DMS 273 treated with DMSO at 0.1 percent for 48 hours (cell line): ENCODE measurements at regions not wholly inside any gene's neighbourhood (a gene's known extent, or its start where the extent isn't known, plus 50 kb on each side); places are given as distances from the start of the nearest gene placed in this dataset.
"Not testable (repeated sequence)": the region's sequence is repeated elsewhere in the genome, so short reads cannot be mapped to it uniquely, and the experiment has no call there.

ENCODE experiments used
- DNase-seq: peaks from one replicate; lab custom pipeline; 2025; lab: John Stamatoyannopoulos, UW

- no peak for DNase-seq
Measured at GRCh38 chr1:61028136-61028535, 54.2 kb upstream of the NFIA start.

DNA sequence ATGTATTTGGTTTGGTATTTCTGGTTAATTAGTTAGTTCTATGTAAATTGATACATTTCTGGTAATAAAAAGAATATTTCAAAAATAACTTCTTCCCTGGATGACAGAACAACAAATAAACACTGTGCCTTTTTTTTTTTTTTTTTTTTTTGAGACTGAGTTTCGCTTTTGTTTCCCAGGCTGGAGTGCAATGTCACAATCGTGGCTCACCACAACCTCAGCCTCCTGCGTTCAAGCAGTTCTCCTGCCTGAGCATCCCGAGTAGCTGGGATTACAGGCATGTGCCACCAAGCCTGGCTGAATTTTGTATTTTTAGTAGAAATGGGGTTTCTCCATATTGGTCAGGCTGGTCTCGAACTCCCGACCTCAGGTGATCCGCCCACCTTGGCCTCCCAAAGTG, 64.3 kb upstream of the NFIA start:
- DNase-seq = not testable (repeated sequence)

GRCh38 chr1:61017651-61018050, 64.7 kb upstream of the NFIA start:
- no peak for DNase-seq

DNA sequence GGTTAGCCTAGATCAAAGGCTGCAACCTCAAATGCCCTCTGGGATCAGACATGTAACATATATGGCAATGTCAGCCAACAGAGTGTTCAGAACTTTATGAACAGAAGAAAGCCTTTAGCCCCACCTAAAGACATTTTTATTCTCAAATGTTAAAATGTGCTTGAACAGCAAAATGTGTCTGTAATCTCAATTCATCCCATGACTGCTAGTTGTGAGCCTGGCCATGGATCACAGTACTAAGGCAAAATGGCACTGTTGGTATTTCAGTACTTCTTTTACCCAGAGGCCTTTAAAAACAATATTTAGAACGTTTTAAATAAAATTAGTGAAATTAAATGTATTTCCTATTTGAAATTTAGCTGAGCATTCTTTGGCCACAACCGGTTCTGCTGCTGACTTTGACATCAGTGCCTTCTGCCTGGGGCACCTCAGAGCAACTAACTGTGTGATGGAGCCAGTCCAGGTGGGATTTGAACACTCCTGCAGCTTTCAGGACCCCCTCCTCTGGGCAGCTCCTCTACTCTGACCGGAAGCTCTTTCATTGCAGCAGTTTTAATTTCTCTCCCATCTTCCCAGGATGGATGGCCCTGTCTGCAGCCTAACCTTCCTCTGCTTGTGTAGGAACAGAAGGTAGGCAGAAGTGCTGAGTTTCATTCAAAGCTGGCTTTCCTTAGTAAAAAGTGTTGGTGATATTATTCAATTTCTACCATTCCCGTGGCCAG, 68.3 kb upstream of the NFIA start:
- DNase-seq = no peak

DNA sequence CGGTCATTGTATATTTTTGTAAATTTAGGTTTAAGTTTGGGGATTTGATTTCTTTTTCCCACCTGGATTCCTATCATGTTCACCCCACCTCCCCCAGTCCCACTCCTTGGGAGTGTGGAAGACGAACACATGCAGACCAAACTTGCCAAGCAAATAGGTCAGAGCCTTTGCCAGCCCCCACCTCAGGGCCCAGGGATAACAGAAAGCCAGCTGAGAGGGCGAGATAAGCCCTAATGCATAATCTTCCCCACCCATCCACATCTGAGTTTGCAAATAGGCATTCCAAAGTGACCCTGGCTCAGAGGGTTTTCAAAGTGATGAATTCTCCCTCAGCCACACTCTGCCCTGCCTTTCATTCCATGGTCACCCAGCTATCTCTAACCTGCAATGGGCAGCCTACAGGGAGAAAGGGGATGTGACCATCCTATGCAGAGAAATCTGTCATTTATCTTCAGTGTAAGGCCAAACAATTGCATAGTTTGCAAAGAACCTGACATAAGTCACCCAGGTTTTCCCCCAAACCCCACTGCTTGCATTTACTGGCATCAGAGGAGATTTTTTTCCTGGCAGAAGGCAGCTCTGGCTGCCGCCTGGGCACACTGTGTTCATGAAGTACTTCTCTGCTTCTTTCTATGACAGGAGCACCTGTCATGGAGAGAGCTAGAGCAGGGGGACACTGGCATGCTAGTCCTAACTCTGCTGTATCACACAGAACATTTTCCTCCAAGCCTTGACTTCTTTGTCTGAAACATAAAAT, 69.0 kb upstream of the NFIA start:
- DNase-seq = no peak

DNA sequence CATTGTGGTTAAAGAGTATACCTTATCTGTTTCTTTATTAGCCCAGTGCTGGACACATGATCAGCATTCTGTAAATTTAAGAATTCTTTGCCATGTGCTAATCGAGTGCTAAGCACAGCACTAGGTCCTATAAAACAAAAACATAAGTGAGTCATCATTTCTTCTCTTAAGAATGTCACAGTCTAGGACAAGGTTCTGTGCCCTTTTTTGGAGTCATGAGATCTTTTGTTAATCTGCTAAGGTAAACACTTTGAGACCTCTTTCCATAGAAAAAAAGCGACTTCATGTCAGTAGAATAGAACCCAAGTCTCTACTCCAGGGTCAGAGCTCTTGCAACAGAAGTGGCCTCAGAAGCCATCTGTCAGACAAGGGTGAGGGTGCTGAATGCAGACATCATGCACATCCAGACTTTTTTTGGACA, 70.0 kb upstream of the NFIA start:
- DNase-seq = no peak

DNA sequence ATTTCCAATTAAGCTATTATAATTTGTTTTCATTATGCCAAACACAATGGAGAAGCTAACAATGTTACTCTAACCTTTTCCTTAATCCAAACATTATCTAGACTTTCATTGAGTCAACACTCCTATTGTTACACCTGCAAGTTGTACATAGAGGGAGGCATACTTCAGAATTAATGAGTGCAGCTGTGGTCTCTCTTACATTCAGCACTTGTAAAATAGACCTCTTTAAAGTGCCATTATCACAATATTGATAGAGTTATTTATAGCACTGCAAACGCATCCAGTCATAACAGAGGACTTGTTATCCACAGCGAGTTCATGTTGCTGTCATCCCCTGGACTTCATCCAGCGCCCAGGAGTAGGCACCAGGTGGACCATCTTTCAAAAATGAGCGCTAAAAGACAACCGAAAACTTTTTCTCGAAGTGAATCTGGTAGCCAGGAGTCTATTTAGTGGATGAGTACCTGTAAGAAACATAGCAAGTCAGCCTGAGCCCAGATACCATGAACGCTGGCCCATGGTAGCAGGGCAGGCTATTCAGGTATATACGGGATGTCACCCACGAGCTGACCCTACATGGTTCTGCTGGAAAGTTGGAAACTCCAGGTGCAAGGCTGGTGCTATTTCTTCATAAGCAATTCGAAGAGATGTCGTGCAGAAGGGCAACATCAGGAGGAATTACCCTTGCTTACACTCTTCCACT, 70.6 kb upstream of the NFIA start:
- DNase-seq = no peak

DNA sequence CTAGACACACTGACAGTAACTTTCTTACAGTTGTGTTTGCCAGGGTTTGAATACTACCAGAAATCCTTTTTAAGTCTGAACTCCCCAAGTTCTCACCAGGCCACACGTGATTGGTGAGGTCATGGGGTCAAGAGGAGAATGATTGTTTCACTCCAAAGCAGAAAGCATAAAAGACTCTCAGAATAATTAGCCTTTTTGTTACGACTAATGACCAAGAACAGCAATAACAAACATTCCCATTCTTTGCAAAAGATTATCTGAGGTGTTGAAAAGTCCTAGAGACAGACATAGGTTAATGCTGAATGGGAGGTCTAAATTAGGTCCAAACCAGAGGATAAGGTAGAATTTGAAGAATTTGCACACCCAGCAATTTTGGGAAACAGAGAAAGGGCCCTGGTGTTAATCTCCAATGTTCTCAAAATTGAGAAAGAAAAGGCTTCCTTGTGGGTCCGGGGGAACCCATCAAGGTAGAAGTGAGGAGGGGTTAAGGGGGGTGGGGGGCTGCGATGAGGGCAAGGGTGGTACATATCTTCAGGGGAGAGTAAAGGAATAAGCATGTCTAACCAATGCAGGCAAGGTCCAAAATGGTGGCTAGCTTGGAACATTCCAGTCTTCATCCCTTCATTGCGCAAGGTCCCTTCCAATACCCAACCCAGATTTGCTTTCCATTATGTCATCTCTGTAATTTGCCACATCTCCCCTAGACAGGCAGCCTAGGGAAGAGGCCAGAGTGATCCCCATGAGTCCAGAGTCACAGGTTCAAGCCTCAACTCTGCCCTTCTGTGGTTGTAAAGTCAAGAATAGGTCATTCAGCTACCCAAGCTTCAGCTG, 74.6 kb upstream of the NFIA start:
- no peak for DNase-seq

- DNase-seq = no peak
Measured at GRCh38 chr1:61005614-61006580, 76.5 kb upstream of the NFIA start.

- DNase-seq = no peak
Measured at GRCh38 chr1:61004262-61005003, 77.9 kb upstream of the NFIA start.

DNA sequence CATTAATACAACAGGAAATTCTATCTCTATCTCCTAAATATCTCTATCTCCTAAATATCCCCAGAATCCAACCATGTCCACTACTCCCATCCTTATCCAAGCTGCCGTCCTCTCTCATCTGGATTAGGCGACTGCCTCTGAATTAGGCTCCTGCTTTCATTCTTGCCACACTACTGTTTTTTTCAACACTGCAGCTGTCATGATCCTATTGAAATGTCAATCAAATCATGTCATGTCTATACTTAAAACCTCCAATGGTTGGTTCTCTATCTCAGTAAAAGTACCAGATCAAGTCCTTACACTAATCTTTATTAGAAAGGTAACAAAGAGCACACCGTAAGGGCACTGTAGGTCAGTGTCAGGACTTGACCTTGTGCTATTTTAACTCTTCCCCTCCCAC, 82.0 kb upstream of the NFIA start:
- no peak for DNase-seq

- DNase-seq = no peak
Measured at GRCh38 chr1:60998786-60999185, 83.6 kb upstream of the NFIA start.

DNA sequence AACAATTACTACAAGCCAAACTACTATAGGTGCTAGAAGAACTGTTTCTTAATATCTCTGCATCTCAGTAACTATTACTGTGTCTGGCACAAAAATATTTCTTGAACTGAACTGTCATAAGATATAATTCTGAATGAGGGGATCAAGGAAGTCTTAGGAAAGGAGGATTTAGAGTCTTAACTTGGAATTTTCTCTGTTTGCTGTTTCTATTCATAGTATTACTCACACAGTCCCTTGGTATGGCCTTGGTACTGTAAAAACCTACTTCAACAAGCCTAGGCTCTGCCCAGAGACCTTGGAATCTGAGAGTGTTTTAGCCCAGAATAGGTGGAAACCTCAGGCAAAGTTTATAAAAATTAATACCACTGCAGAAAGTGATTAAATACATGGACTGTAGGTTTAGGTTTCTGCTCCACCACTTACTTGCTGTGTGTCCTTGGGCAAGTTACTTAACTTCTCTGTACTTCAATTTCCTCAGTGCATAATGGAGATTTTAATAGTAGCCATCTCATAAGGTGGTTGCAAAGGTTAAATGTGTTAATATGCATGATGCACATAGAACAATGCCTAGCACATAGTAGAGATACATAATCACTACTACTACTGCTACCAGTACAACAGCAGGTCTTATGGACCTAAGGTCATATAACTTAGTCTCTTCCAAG, 87.4 kb upstream of the NFIA start:
- no peak for DNase-seq

DNA sequence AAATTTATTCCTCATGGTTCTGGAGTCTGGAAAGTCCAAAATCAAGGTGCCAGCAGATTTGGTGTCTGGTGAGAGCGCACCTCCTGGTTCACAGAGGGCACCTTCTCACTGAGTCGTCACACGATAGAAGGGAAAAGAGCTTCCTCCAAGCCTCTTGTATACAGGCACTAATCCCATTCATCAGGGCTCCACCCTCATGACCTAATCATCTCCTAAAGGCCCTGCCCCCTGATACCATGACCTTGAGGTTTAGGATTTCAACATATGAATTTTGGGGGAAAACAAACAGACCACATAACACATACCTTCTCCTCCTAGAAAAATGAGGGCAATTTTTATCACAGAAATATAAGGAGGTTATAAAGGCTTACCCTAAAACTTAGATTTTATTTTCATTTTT, 88.0 kb upstream of the NFIA start:
- DNase-seq = no peak

GRCh38 chr1:60992165-60992564, 90.2 kb upstream of the NFIA start:
- DNase-seq = no peak

GRCh38 chr1:60990714-60991090, 91.7 kb upstream of the NFIA start:
- DNase-seq = no peak

GRCh38 chr1:60989749-60990713, 92.3 kb upstream of the NFIA start:
- DNase-seq = no peak

- DNase-seq = peak; percentile 67
Measured at GRCh38 chr1:60988891-60989290, 93.5 kb upstream of the NFIA start.

DNA sequence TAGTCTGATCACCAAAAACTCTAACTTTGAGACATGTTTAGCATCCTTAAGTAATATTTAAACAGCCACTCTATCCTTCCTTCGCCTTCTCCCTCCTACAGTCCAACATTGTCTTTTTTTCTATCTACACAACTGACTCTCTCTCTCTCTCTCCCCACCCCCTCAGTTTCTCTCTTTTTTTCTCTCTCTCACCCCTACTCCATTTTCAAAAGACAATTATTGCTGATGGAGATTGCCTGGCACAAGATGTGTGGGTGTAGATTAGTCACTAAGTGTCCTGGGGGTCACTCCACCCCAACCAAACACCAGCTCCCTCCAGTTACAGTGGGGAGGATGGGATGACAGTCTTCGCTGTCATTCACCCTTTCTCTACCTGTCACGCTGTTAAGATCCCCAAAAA, 94.5 kb upstream of the NFIA start:
- no peak for DNase-seq
